ENCODE measurements at regions not wholly inside any gene's neighbourhood (a gene's known extent, or its start where the extent isn't known, plus 50 kb on each side); places are given as distances from the start of the nearest gene placed in this dataset.
A peak's percentile ranks its signal among the peaks of the same experiment; 100 is the strongest.

DNA sequence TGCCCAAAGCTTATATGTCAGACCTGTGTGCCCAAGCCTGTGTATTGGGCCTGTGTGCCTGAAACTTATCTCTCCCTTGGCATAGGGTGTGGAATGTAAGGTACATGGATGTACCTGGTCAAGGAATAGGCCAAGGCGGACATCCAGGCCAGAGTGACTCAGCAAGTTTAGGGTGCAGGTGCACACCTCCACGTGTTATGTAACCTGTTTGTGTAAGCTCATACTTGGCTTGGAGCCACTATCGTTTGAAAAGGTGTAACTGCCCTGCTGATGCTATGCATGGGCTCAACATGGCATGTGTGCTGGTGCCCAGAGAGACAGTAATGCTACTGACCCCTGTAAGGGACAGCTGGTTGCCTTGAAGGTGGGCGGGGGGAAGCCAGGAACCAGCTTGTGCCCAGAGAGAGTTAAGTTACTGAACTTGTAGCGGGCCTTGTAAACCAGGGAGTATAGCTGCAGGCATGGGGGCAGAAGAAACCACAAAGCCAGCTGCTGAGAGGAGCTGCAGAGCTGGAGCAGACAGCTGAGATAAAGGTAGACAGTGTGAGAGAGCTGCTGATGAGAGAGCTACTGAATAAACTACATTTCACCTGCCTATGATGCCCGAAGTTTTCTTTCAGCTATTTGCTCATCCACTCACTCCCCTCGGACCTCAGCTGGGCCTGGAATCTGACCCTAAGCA lies 656.4 kb upstream of the ZWINT start:
- WGBS (ENCODE audit: low lambda C conversion rate): 5% methylated on average over 5 of the region's 7 CpGs
- no peaks in the 10 kb centered on the region for H3K36me3 ChIP-seq (replicated peaks in 1 of 2; ENCODE audit: control insufficient read depth in 1 of 2, insufficient read depth in 2 of 2, low read length in 2 of 2)
- H3K4me2 ChIP-seq (ENCODE audit: low read depth, low read length): no peak overlapping the region
- TF ChIP-seq ZNF446 (CRISPR knock-in tag; IDR thresholded peaks at IDR 0.05) (no peak), ZFP62 (CRISPR knock-in tag; IDR thresholded peaks at IDR 0.05) (no peak), NFE2L2 (IDR thresholded peaks at IDR 0.05; ENCODE audit: low read length) (peak; percentile 37; the same call in 1 of the 2 replicates)
- TF ChIP-seq, protein P1, sequence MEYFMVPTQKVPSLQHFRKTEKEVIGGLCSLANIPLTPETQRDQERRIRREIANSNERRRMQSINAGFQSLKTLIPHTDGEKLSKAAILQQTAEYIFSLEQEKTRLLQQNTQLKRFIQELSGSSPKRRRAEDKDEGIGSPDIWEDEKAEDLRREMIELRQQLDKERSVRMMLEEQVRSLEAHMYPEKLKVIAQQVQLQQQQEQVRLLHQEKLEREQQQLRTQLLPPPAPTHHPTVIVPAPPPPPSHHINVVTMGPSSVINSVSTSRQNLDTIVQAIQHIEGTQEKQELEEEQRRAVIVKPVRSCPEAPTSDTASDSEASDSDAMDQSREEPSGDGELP (IDR thresholded peaks at IDR 0.05; ENCODE audit: borderline replicate concordance, low read depth): no peak
- TF ChIP-seq, protein P2, sequence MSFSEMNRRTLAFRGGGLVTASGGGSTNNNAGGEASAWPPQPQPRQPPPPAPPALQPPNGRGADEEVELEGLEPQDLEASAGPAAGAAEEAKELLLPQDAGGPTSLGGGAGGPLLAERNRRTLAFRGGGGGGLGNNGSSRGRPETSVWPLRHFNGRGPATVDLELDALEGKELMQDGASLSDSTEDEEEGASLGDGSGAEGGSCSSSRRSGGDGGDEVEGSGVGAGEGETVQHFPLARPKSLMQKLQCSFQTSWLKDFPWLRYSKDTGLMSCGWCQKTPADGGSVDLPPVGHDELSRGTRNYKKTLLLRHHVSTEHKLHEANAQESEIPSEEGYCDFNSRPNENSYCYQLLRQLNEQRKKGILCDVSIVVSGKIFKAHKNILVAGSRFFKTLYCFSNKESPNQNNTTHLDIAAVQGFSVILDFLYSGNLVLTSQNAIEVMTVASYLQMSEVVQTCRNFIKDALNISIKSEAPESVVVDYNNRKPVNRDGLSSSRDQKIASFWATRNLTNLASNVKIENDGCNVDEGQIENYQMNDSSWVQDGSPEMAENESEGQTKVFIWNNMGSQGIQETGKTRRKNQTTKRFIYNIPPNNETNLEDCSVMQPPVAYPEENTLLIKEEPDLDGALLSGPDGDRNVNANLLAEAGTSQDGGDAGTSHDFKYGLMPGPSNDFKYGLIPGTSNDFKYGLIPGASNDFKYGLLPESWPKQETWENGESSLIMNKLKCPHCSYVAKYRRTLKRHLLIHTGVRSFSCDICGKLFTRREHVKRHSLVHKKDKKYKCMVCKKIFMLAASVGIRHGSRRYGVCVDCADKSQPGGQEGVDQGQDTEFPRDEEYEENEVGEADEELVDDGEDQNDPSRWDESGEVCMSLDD (CRISPR knock-in tag; IDR thresholded peaks at IDR 0.05; ENCODE audit: borderline replicate concordance): no peak
- H3K9me3 ChIP-seq (ENCODE audit: low read length): peaks cover 26% of the 10 kb centered on the region
- no peak overlapping the region for H3K27ac ChIP-seq (ENCODE audit: extremely low read length, insufficient read depth, low read length)
- intact Hi-C loops (cut with micrococcal nuclease; ENCODE audit: unreplicated experiment) (no loop called here), in situ Hi-C loops (cut with HindIII; ENCODE audit: extremely low pct_ligation_motif_present, low pct_unique_long_range_greater_than_20kb) (no loop called here)
- FAIRE-seq (no peak), ATAC-seq (no peak), DNase-seq (ENCODE audit: low spot score) (no peak)
- no peaks in the 10 kb centered on the region for H3K4me1 ChIP-seq (ENCODE audit: insufficient read depth, low read length)
- no peaks in the 10 kb centered on the region for H4K20me1 ChIP-seq (ENCODE audit: insufficient read depth, low read length)
- ChIA-PET CTCF (ENCODE audit: low intra/inter-chr PET ratio, low total read pairs) (no interaction called here), POLR2A (no interaction called here)
- no TSS peak for BruUV-seq (replicated peaks)
- H3K27me3 ChIP-seq (ENCODE audit: control insufficient read depth in 1 of 2, insufficient read depth in 2 of 2, low read length in 2 of 2): no peaks in the 10 kb centered on the region
- no peak overlapping the region for H3K4me3 ChIP-seq (replicated peaks in 1 of 3; ENCODE audit: insufficient read depth in 1 of 3, low read depth in 2 of 3, low read length in 3 of 3)
- H3K79me2 ChIP-seq (ENCODE audit: insufficient read depth, low read length): no peaks in the 10 kb centered on the region
- no peak overlapping the region for H2AFZ ChIP-seq (ENCODE audit: low read length)
- H3K9ac ChIP-seq (ENCODE audit: insufficient read depth, low read depth, low read length): no peak overlapping the region

Data from HepG2 (cell line).